Neural progenitor cell (in vitro differentiated cells): ENCODE measurements at regions not wholly inside any gene's neighbourhood (a gene's known extent, or its start where the extent isn't known, plus 50 kb on each side); places are given as distances from the start of the nearest gene placed in this dataset.

Source experiments
- CTCF ChIP-seq: fragments of 200-600 bp; sonication (generic); IDR thresholded peaks from 2 replicates; pipeline ENCODE4 v1.5.1; 2017; ENCODE audit warnings: antibody characterized with exemption, mild to moderate bottlenecking
- EZH2 ChIP-seq: fragments of 200-600 bp; sonication (generic); IDR thresholded peaks from 2 replicates; pipeline ENCODE4 v1.6.1; 2017; ENCODE audit warnings: antibody characterized with exemption, mild to moderate bottlenecking, moderate library complexity
- EZH2phosphoT487 ChIP-seq: fragments of 200-600 bp; sonication (generic); IDR thresholded peaks from 2 replicates; pipeline ENCODE4 v1.6.1; 2017; ENCODE audit warnings: antibody characterized with exemption

DNA sequence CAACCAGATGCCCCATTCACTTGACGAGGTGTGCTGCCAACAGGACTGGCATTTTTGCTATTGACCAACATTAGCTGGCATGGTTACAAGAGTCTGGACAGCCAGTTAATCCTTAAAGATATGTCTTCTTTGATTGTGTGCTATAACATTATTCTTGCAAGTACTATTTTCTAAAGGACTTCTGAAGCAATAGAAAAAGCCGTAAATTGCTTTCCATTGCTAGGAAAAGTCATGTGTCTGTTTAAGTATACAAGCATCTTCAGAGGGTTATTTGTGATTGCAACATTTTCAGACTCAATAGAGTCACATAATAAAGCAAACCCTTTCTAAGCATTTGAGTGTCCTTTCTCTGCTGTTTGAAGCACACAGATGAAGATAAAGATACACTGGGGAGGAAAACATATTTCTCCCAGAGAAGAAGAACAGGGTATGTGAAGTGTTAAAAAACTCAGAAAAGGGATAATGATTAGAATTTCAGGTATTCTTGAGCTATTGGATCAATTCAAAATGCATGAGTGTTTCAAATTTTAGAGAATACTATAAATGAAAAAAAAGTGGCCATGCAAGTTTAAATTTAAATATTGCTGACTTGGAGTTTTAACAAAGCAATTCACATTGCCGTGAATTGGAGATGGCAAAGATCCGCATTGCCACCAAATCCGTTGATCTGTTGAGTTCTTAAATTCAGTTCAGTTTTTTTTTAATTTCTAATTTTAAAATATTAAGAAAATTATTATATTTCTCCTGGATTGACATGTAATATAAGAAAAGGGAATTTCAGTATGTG lies 191.7 kb upstream of the MAP3K7 start:
- TF ChIP-seq CTCF (no peak), EZH2 (no peak), EZH2phosphoT487 (no peak)
